ENCODE measurements at regions not wholly inside any gene's neighbourhood (a gene's known extent, or its start where the extent isn't known, plus 50 kb on each side); places are given as distances from the start of the nearest gene placed in this dataset.

DNA sequence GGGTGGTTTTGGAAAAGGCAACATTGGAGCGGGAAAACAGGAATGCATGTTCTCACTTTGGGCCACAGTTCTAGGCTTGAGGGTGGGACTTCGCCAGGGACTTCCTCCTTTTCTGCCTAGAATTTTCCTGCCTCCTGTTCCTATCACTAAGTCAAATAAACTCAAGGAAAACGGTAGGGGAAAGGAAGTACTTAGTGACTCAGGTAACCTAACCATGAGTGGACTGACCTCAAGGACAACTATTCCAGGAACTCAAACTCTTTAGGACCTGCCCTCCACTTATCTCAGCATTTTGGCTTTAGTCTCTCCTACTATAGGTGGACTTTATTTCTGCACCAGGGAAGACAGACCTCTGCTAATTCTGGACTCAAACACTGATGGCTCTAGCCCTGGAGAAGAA, 281.7 kb downstream of the ZNF674 start (continued):
- TF ChIP-seq, protein P1, sequence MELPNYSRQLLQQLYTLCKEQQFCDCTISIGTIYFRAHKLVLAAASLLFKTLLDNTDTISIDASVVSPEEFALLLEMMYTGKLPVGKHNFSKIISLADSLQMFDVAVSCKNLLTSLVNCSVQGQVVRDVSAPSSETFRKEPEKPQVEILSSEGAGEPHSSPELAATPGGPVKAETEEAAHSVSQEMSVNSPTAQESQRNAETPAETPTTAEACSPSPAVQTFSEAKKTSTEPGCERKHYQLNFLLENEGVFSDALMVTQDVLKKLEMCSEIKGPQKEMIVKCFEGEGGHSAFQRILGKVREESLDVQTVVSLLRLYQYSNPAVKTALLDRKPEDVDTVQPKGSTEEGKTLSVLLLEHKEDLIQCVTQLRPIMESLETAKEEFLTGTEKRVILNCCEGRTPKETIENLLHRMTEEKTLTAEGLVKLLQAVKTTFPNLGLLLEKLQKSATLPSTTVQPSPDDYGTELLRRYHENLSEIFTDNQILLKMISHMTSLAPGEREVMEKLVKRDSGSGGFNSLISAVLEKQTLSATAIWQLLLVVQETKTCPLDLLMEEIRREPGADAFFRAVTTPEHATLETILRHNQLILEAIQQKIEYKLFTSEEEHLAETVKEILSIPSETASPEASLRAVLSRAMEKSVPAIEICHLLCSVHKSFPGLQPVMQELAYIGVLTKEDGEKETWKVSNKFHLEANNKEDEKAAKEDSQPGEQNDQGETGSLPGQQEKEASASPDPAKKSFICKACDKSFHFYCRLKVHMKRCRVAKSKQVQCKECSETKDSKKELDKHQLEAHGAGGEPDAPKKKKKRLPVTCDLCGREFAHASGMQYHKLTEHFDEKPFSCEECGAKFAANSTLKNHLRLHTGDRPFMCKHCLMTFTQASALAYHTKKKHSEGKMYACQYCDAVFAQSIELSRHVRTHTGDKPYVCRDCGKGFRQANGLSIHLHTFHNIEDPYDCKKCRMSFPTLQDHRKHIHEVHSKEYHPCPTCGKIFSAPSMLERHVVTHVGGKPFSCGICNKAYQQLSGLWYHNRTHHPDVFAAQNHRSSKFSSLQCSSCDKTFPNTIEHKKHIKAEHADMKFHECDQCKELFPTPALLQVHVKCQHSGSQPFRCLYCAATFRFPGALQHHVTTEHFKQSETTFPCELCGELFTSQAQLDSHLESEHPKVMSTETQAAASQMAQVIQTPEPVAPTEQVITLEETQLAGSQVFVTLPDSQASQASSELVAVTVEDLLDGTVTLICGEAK (IDR thresholded peaks at IDR 0.05) = no peak
- TF ChIP-seq, protein P1 (CRISPR knock-in tag; IDR thresholded peaks at IDR 0.05) = no peak
- TF ChIP-seq SCMH1 (CRISPR knock-in tag; IDR thresholded peaks at IDR 0.05; ENCODE audit: borderline replicate concordance) (no peak), ARID2 (CRISPR knock-in tag; IDR thresholded peaks at IDR 0.05; ENCODE audit: borderline replicate concordance) (no peak), RFX3 (CRISPR knock-in tag; IDR thresholded peaks at IDR 0.05) (no peak), TCF7 (IDR thresholded peaks at IDR 0.05; ENCODE audit: low read depth) (no peak)
- TF ChIP-seq, protein P2, sequence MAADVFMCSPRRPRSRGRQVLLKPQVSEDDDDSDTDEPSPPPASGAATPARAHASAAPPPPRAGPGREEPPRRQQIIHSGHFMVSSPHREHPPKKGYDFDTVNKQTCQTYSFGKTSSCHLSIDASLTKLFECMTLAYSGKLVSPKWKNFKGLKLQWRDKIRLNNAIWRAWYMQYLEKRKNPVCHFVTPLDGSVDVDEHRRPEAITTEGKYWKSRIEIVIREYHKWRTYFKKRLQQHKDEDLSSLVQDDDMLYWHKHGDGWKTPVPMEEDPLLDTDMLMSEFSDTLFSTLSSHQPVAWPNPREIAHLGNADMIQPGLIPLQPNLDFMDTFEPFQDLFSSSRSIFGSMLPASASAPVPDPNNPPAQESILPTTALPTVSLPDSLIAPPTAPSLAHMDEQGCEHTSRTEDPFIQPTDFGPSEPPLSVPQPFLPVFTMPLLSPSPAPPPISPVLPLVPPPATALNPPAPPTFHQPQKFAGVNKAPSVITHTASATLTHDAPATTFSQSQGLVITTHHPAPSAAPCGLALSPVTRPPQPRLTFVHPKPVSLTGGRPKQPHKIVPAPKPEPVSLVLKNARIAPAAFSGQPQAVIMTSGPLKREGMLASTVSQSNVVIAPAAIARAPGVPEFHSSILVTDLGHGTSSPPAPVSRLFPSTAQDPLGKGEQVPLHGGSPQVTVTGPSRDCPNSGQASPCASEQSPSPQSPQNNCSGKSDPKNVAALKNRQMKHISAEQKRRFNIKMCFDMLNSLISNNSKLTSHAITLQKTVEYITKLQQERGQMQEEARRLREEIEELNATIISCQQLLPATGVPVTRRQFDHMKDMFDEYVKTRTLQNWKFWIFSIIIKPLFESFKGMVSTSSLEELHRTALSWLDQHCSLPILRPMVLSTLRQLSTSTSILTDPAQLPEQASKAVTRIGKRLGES (CRISPR knock-in tag; IDR thresholded peaks at IDR 0.05; ENCODE audit: borderline replicate concordance) = no peak
- TF ChIP-seq, protein P3, sequence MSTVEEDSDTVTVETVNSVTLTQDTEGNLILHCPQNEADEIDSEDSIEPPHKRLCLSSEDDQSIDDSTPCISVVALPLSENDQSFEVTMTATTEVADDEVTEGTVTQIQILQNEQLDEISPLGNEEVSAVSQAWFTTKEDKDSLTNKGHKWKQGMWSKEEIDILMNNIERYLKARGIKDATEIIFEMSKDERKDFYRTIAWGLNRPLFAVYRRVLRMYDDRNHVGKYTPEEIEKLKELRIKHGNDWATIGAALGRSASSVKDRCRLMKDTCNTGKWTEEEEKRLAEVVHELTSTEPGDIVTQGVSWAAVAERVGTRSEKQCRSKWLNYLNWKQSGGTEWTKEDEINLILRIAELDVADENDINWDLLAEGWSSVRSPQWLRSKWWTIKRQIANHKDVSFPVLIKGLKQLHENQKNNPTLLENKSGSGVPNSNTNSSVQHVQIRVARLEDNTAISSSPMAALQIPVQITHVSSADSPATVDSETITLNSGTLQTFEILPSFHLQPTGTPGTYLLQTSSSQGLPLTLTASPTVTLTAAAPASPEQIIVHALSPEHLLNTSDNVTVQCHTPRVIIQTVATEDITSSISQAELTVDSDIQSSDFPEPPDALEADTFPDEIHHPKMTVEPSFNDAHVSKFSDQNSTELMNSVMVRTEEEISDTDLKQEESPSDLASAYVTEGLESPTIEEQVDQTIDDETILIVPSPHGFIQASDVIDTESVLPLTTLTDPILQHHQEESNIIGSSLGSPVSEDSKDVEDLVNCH (CRISPR knock-in tag; IDR thresholded peaks at IDR 0.05) = no peak
- TF ChIP-seq, protein P4, sequence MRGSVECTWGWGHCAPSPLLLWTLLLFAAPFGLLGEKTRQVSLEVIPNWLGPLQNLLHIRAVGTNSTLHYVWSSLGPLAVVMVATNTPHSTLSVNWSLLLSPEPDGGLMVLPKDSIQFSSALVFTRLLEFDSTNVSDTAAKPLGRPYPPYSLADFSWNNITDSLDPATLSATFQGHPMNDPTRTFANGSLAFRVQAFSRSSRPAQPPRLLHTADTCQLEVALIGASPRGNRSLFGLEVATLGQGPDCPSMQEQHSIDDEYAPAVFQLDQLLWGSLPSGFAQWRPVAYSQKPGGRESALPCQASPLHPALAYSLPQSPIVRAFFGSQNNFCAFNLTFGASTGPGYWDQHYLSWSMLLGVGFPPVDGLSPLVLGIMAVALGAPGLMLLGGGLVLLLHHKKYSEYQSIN (CRISPR knock-in tag; IDR thresholded peaks at IDR 0.05; ENCODE audit: borderline replicate concordance) = no peak
